NT2/D1 (cell line): ENCODE measurements at regions not wholly inside any gene's neighbourhood (a gene's known extent, or its start where the extent isn't known, plus 50 kb on each side); places are given as distances from the start of the nearest gene placed in this dataset.

Experiments
- SUZ12 ChIP-seq: IDR thresholded peaks from 2 replicates; pipeline ENCODE4 v1.6.1; 2011; ENCODE audit not compliant: insufficient read length, insufficient read depth; ENCODE audit errors: extremely low read depth
- YY1 ChIP-seq: IDR thresholded peaks from 2 replicates; pipeline ENCODE4 v1.6.1; 2011; ENCODE audit not compliant: insufficient read length, insufficient read depth
- ZNF274 ChIP-seq: IDR thresholded peaks from 2 replicates; pipeline ENCODE4 v1.6.1; 2011; ENCODE audit warnings: mild to moderate bottlenecking, low read depth, low read length

DNA sequence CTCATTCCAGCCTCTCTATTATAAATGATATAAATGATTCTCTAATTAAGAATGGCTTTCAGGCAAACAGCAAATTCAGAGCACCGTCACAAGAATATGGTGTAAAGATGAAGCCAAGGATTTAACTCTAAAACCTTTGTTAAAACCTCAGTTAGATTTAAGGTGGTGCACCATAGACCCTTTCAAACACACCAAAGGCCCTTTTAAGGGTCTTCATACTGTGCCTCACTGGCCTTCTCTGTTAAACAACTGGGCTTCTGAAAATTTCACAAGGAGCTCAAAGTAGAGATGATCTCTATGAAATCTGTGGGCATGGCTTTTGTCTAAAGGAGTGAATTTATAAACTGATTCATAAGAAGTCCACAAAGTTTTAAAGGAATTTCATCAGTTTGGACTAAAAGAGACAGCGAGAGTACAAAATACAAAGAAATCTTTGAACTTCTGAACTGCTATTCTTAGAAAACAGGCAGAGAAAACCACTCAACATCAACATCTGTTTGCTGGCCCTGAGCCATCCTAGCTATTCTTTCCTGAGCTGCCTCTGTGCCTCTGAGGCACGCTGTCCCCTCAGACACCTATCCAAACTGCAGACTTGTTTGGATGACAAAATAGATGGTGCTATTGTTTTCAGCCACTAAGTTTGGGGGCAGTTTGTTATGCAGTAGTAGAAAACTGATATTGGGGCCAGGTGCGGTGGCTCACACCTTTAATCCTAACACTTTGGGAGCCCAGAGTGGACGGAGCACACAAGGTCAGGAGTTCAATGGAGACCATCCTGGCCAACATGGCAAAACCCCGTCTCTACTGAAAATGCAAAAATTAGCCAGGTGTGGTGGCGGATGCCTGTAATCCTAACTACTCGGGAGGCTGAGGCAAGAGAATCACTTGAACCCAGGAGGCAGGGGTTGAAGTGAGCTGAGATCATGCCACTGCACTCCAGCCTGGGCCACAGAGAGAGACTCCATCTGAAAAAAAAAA lies 72.9 kb upstream of the MYCN start:
- TF ChIP-seq ZNF274 = no peak
- no peak for TF ChIP-seq SUZ12
- no peak for TF ChIP-seq YY1
